ENCODE measurements at regions not wholly inside any gene's neighbourhood (a gene's known extent, or its start where the extent isn't known, plus 50 kb on each side); places are given as distances from the start of the nearest gene placed in this dataset.

DNA sequence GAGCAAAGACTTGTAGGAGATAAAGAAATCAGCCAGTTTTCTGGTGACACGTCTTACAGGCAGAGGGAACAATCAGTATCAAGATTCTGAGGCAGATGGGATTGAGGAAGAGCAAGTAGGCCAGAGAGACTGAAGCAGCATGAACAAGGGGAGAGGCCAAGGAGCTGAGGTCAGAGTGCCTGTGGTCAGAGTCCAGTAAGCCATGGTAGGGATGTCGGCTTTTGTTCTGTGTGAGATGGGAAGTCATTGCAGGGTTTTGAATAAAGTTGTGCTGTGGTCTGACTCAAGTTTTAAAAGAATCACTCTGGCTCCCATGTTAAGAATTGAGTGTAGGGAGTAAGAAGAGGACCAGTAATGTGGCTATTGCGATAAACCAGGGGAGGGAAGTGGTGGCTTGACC lies 85.9 kb upstream of the IVNS1ABP start:
- Histone ChIP-seq H3K27me3 (ENCODE audit: insufficient read depth, low read length, poor library complexity) (no peaks in the 10 kb centered on the region), H3K4me3 (ENCODE audit: low read depth in 1 of 2, low read length in 2 of 2) (no peak overlapping the region), H3K9ac (ENCODE audit: low read depth, low read length) (no peak overlapping the region), H4K20me1 (ENCODE audit: insufficient read depth, low read length) (no peaks in the 10 kb centered on the region), H2AFZ (ENCODE audit: low read depth, low read length) (no peak overlapping the region), H3K9me3 (ENCODE audit: insufficient read depth, low read length, severe bottlenecking) (peaks cover 2% of the 10 kb centered on the region), H3K4me1 (ENCODE audit: insufficient read depth, low read length) (no peaks in the 10 kb centered on the region), H3K36me3 (ENCODE audit: insufficient read depth, low read length) (no peaks in the 10 kb centered on the region), H3K79me2 (ENCODE audit: insufficient read depth, low read length) (no peaks in the 10 kb centered on the region), H3K4me2 (ENCODE audit: insufficient read depth, low read length) (no peak overlapping the region), H3K27ac (ENCODE audit: low read length) (no peak overlapping the region)
- DNase-seq (no peak), ATAC-seq (ENCODE audit: insufficient read depth, low read depth) (no peak)
- TF ChIP-seq, protein P1, sequence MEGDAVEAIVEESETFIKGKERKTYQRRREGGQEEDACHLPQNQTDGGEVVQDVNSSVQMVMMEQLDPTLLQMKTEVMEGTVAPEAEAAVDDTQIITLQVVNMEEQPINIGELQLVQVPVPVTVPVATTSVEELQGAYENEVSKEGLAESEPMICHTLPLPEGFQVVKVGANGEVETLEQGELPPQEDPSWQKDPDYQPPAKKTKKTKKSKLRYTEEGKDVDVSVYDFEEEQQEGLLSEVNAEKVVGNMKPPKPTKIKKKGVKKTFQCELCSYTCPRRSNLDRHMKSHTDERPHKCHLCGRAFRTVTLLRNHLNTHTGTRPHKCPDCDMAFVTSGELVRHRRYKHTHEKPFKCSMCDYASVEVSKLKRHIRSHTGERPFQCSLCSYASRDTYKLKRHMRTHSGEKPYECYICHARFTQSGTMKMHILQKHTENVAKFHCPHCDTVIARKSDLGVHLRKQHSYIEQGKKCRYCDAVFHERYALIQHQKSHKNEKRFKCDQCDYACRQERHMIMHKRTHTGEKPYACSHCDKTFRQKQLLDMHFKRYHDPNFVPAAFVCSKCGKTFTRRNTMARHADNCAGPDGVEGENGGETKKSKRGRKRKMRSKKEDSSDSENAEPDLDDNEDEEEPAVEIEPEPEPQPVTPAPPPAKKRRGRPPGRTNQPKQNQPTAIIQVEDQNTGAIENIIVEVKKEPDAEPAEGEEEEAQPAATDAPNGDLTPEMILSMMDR (IDR thresholded peaks at IDR 0.05; ENCODE audit: borderline replicate concordance, extremely low read depth, low read length, poor library complexity, severe bottlenecking) = no peak
- TF ChIP-seq EZH2 (IDR thresholded peaks at IDR 0.05; ENCODE audit: borderline replicate concordance, low read depth, low read length, severe bottlenecking) = no peak

DNA sequence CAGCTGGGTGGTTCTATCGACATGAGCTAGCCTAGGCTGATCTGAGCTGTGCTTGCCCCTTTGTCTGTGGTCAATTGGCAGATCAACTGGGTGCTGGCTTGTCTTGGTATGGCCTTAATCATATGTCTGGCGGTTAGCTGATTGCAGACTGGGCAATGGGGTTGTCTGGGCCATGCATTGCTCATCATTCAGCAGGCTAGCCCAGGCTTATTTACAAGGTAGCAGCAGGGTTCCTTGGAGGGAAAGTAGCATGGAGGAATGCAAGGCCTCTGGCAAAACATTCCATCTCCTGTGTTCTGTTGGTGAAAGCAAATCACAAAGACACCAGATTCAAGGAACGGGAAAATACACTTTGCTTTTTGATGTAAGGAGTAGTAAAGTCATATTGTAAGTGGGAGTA lies 84.0 kb upstream of the IVNS1ABP start:
- H3K4me3 ChIP-seq (ENCODE audit: low read depth in 1 of 2, low read length in 2 of 2) = no peak overlapping the region
- no peak overlapping the region for H3K4me2 ChIP-seq (ENCODE audit: insufficient read depth, low read length)
- DNase-seq = no peak
- no peaks in the 10 kb centered on the region for H4K20me1 ChIP-seq (ENCODE audit: insufficient read depth, low read length)
- H3K4me1 ChIP-seq (ENCODE audit: insufficient read depth, low read length) = no peaks in the 10 kb centered on the region
- H3K9me3 ChIP-seq (ENCODE audit: insufficient read depth, low read length, severe bottlenecking) = no peaks in the 10 kb centered on the region
- no peaks in the 10 kb centered on the region for H3K27me3 ChIP-seq (ENCODE audit: insufficient read depth, low read length, poor library complexity)
- H3K79me2 ChIP-seq (ENCODE audit: insufficient read depth, low read length) = no peaks in the 10 kb centered on the region
- no peak for TF ChIP-seq EZH2 (IDR thresholded peaks at IDR 0.05; ENCODE audit: borderline replicate concordance, low read depth, low read length, severe bottlenecking)
- TF ChIP-seq, protein P1 (IDR thresholded peaks at IDR 0.05; ENCODE audit: borderline replicate concordance, extremely low read depth, low read length, poor library complexity, severe bottlenecking) = no peak
- H3K27ac ChIP-seq (ENCODE audit: low read length) = no peak overlapping the region
- H3K9ac ChIP-seq (ENCODE audit: low read depth, low read length) = no peak overlapping the region
- no peaks in the 10 kb centered on the region for H3K36me3 ChIP-seq (ENCODE audit: insufficient read depth, low read length)
- no peak overlapping the region for H2AFZ ChIP-seq (ENCODE audit: low read depth, low read length)
- ATAC-seq (ENCODE audit: insufficient read depth, low read depth) = no peak

DNA sequence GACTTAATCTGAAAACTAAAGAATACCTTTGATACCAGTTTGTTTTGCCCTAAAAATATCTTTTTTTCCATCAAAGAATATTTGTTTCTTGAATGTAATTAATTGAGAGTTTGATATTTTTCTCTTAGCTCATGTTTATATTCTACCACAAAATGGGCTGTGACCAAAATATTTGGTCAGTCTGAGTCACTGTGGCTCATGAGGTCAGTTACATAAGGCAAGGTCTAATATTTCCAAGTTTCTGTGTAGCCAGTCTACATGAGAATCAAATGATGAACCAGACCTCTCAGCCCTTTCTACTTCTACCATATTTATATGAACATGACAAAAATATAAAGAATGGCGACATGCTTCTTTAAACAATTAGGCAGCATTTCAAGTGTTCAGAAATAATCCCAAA lies 83.0 kb upstream of the IVNS1ABP start:
- DNase-seq (no peak), ATAC-seq (ENCODE audit: insufficient read depth, low read depth) (no peak)
- Histone ChIP-seq H3K9me3 (ENCODE audit: insufficient read depth, low read length, severe bottlenecking) (no peaks in the 10 kb centered on the region), H3K36me3 (ENCODE audit: insufficient read depth, low read length) (no peaks in the 10 kb centered on the region), H3K4me1 (ENCODE audit: insufficient read depth, low read length) (no peaks in the 10 kb centered on the region), H3K4me3 (ENCODE audit: low read depth in 1 of 2, low read length in 2 of 2) (no peak overlapping the region), H3K27ac (ENCODE audit: low read length) (no peak overlapping the region), H3K79me2 (ENCODE audit: insufficient read depth, low read length) (no peaks in the 10 kb centered on the region), H3K9ac (ENCODE audit: low read depth, low read length) (no peak overlapping the region), H2AFZ (ENCODE audit: low read depth, low read length) (no peak overlapping the region), H4K20me1 (ENCODE audit: insufficient read depth, low read length) (no peaks in the 10 kb centered on the region), H3K4me2 (ENCODE audit: insufficient read depth, low read length) (no peak overlapping the region), H3K27me3 (ENCODE audit: insufficient read depth, low read length, poor library complexity) (no peaks in the 10 kb centered on the region)
- TF ChIP-seq, protein P1 (IDR thresholded peaks at IDR 0.05; ENCODE audit: borderline replicate concordance, extremely low read depth, low read length, poor library complexity, severe bottlenecking) = no peak
- TF ChIP-seq EZH2 (IDR thresholded peaks at IDR 0.05; ENCODE audit: borderline replicate concordance, low read depth, low read length, severe bottlenecking) = no peak

DNA sequence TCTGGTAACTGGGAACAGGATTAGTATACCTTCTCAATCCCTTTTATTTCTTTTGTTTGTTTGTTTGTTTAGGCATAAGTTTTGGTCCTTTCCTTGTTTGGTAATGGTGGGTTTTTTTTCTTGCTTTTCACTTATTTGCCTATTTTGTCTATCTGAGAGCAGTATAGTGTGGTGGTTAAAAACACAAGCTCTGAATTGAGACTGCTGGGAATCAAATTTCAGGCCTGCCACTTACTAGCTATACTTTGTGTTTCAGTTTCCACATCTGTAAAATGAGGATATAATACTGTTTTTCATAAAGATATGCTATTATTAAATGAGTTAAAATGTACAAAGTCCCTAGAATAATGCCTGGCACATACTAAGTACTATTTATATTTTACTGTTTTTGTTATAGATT lies 81.6 kb upstream of the IVNS1ABP start:
- ATAC-seq (ENCODE audit: insufficient read depth, low read depth) = no peak
- no peak overlapping the region for H3K27ac ChIP-seq (ENCODE audit: low read length)

More for the DNA sequence above, 81.6 kb upstream of the IVNS1ABP start:
- Histone ChIP-seq H2AFZ (ENCODE audit: low read depth, low read length) (no peak overlapping the region), H3K9me3 (ENCODE audit: insufficient read depth, low read length, severe bottlenecking) (no peaks in the 10 kb centered on the region), H3K36me3 (ENCODE audit: insufficient read depth, low read length) (no peaks in the 10 kb centered on the region), H3K79me2 (ENCODE audit: insufficient read depth, low read length) (no peaks in the 10 kb centered on the region), H3K4me1 (ENCODE audit: insufficient read depth, low read length) (no peaks in the 10 kb centered on the region), H4K20me1 (ENCODE audit: insufficient read depth, low read length) (no peaks in the 10 kb centered on the region), H3K27me3 (ENCODE audit: insufficient read depth, low read length, poor library complexity) (no peaks in the 10 kb centered on the region), H3K4me2 (ENCODE audit: insufficient read depth, low read length) (no peak overlapping the region), H3K4me3 (ENCODE audit: low read depth in 1 of 2, low read length in 2 of 2) (no peak overlapping the region), H3K9ac (ENCODE audit: low read depth, low read length) (no peak overlapping the region)
- no peak for DNase-seq
- TF ChIP-seq, protein P1 (IDR thresholded peaks at IDR 0.05; ENCODE audit: borderline replicate concordance, extremely low read depth, low read length, poor library complexity, severe bottlenecking) = no peak
- TF ChIP-seq EZH2 (IDR thresholded peaks at IDR 0.05; ENCODE audit: borderline replicate concordance, low read depth, low read length, severe bottlenecking) = no peak
